Jurkat, Clone E6-1 (cell line): ENCODE measurements at regions not wholly inside any gene's neighbourhood (a gene's known extent, or its start where the extent isn't known, plus 50 kb on each side); places are given as distances from the start of the nearest gene placed in this dataset.
"Not testable (repeated sequence)": the region's sequence is repeated elsewhere in the genome, so short reads cannot be mapped to it uniquely, and the experiment has no call there.

Experiments
- DNase-seq: peaks from one replicate; pipeline ENCODE4 v3.0.0-alpha.2; 2011; ENCODE audit warnings: low read depth, low spot score
- H3K4me3 ChIP-seq: 2 replicates; pipeline ENCODE4 v1.5.1; 2011; ENCODE audit warnings: mild to moderate bottlenecking, low read length, control low read depth, moderate library complexity

DNA sequence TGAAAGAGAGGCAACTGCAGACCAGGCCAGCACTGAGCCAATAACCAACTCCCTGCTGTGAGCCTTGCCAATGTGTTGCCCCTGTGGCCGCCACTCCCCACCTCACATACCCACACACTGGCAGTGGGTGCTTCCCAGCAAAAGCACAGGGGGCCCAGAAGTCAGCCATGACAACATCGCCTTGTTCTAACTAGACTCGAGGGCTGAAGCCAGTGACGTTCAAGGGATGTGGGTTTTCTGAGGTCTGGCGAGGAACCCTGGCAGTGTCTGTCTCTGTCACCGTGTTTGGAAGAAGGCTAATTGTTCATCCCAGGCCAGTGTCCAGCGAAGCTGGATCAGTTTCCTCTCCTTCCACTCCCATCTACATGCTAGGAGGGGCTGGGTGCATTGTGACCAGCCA lies 311.8 kb upstream of the AMIGO2 start:
- DNase-seq = peak; percentile 32
- no peak overlapping the region for H3K4me3 ChIP-seq

DNA sequence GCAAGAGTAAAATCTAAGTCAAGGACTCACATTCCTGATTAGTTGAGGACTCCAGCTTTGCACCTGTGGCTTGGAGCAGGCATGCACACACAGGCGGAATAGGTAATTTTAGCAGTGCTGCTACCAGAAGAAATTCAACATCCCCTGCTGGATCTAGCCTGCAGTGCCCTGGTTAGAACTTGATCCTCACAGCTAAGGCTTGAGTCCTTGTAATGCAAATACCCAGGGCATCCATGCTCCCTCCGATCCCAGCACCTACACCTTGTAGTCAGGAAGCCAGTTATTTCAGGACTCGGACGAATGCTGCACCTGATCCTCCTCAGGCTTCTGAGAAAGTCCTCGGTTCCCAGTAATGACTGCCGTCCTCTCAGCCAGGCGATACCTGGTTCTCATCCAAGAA lies 309.0 kb upstream of the AMIGO2 start:
- no peak for DNase-seq
- H3K4me3 ChIP-seq = no peak overlapping the region

DNA sequence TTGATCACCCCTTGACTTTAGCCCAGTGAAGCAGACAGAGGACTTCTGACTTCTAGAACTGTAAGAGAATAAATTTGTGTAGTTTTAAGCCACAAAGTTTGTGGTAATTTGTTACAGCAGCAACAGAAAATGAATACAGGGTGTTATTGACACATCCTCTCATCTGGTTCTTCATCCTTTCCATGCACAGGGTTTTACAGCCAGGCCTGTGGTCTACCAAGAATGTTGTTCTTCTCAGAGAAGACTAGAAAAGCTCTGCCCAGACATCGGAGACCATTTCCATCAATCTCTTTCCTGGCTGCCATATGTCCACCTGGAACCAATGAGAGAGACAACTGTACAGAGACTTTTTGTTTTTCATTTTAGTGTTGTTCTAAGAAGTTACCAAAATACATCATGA lies 308.2 kb upstream of the AMIGO2 start:
- no peak overlapping the region for H3K4me3 ChIP-seq
- no peak for DNase-seq

DNA sequence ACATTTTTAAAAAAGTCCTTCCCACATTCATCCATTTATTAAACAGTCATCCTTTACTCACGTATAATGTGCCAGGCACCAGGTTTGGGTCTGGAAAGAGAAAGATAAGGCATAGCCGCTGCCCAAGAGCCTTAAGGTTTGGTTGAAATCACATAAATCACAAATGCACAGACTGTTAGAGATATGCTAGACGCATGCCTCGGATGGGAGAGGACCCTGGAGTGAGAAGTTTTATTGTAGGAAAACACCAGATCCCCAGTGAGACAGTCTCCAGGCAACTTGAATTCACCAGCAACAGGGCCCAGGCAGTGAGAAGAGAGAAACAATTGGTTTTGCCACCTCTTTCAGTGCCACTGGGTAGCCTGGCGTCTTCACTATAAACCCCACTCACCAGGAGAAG lies 305.9 kb upstream of the AMIGO2 start:
- no peak for DNase-seq
- no peak overlapping the region for H3K4me3 ChIP-seq

DNA sequence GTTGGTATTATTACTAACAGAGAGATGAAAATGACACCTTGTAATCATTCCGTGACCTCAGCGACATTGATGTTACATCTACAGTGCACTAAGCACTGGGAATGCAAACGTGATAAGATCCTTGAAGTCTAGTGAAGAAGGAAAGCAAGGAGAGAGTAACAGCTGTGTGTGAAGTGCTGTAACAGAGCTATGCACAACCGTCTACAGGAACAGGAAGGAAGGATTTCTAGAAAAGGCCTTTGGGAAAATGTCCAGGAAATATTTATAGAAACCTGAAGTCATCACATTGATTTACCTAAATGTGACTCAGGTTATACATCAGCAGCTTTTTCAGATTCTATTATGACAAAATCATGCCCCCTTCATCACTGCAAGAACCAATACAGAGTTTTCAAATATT lies 304.2 kb upstream of the AMIGO2 start:
- no peak overlapping the region for H3K4me3 ChIP-seq
- DNase-seq = no peak

DNA sequence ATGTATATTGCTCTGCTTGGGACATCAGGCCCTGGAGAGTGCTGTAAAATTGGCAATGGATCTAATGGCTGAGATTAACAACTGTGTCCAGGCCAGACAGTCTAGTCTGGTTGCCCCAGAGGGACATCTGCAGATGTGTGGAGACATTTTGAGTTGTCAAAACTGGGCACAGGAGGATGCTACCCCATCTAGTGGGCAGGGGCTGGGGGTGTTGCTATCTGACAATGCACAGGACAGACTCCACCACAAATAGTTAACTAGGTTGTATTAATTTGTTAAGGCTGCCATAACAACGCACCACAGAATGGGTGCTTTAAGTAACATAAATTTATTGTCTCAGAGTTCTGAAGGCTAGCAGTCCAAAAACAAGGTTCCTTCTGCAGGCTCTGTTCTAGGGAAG lies 302.5 kb upstream of the AMIGO2 start:
- no peak overlapping the region for H3K4me3 ChIP-seq
- no peak for DNase-seq

DNA sequence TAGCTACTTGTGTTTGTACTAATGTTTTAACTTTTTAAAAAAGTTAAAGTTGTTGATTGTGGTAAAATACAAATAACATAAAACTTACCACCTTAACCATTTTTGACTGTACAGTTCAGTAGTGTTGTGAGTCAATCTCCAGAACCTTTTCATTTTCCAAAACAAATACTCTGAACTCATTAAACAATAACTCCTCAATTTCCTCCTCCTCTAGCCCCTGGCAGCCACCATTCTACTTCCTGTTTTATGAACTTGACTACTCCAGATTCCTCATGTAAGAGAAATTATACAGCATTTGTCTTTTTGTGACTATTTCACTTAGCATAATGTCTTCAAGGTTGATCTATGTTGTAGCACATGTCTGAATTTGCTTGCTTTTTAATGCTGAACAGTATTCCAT lies 299.1 kb upstream of the AMIGO2 start:
- no peak for DNase-seq
- H3K4me3 ChIP-seq = no peak overlapping the region

DNA sequence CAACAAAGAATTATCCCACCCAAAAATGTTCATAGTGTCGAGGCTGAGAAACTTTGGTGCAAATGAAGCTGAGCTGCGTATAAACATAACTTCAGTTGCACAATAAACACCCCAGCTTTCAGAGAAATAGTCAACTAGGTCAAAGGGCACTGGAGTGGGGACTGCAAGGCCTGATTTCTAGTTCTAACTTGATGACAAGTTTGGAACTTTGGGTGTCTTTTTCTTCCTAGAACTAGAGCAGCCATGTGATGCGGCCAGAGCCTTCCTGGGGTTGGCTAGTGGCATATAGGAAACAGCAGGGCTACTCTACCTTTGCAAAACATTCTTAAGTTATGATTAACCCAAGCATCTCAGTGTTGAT lies 298.4 kb upstream of the AMIGO2 start:
- no peak for DNase-seq

DNA sequence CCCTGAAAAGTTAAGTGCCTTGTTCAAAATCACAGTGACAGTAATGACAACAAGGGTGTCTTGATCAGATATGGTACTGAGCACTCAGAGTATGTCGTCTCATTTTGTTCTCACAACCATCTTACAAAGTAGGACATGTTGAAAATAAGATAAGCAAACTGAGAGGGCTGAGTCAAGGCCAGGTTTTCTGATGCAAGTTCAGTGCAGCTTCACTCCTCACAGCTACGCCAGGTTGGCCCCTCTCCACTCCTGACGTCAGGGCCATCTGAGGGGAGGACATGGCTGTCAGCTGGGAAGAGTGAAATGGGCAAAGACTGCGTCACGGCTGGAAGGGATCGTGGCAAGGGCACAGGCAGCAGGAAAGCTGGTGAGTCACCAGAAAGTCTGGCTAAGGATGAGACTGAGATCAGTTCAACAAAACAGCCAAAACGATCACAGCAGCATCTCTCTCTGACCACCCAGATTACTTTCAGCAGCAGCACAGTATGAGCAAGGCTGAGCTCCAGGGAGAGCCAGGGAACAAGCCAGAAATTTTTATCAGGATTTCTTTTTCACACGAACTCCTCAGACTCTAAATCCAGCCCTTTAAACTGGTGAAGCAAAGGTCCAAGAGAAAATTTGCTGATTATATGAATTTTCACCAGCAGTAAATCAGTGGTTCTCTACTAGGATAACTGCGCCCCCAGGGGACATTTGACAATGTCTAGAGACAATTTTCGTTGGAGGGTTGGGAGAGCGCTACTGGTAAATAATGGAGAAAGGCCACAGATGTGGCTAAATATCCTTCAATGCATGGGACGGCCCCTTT lies 297.9 kb upstream of the AMIGO2 start:
- no peak for DNase-seq
- no peak overlapping the region for H3K4me3 ChIP-seq

More for the DNA sequence above, 298.4 kb upstream of the AMIGO2 start:
- H3K4me3 ChIP-seq = no peak overlapping the region

DNA sequence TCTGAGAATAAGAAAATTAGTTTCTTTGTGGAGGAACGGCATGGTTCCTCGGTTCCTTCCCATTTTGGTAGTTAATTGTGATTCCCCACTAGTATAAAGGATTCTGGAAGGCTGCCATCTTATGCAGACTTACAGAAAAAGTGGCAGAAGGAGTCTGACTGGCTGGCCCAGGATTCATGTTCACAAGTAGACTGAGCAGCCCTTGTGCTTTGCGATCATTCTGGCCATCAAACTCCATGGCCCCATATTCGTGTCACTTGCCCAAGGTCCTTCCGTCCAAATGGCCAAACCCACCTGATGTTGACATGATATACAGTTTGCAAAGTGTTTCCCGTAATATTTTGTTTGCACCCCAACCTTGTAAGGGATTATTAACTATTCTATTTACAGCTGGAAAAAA lies 297.2 kb upstream of the AMIGO2 start:
- DNase-seq = no peak
- H3K4me3 ChIP-seq = no peak overlapping the region

DNA sequence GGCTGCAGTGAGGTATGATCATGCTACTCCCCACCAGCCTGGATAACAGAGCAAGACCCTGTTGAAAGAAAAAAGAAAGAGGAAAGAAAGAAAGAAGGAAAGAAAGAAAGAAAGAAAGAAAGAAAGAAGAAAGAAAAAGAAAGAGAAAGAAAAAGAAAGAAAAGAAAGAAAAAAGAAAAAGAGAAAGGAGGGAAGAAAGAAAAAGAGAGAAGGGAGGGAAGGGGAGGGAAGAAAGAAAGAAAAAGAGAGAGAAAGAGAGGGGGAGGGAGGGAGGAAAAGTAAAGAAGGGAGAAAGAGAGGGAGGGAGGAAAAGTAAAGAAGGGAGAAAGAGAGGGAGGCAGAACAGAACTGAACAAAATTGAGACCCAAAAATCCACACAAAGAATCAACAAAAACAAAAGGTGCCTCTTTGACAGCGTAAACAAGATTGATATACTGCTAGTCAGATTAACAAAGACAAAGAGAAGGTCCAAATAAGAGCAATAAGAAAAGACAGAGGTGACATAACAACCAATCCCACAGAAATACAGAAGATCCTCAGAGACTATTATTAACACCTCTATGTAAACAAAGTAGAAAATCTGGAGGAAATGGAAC lies 293.9 kb upstream of the AMIGO2 start:
- H3K4me3 ChIP-seq = no peak overlapping the region
- DNase-seq = no peak

DNA sequence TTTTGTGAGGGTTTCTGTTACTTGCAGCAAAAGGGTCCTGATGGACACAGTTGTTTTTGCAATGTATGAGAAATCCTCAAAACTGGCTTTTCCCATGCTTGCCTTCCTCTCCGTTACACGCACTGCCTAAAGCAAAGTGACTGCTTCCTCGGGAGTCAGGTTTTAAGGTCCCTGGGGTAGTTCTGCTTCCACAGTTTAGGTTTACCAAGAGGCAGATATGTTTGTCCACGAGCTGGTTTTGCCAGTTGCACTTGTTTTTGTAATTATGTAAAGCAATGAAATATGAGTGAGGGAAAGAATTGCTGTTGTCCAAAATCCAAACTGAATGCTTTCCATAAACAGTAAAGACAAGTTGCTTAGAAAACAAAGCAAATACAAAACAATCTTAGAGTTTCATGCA lies 290.7 kb upstream of the AMIGO2 start:
- H3K4me3 ChIP-seq = no peak overlapping the region
- no peak for DNase-seq

DNA sequence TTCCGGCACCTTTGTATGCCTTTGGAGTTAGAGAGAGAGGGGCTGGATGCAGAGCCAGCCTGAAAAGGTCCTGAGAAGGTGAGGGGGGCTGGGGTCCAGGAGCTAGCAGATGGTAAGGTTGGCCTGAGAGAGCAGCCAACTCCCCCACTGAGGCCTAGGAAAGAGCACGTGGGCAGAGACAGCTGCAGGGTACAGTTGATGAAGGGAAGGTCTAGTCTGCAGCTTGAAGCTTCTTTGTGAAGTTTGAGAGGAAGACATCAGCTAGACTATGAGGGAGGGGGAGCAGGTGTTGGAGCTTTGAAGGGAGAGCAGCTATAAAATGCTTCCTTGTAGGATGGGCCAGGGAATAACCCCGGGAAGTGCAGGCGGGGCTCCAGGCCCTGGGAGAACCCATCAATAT lies 289.3 kb upstream of the AMIGO2 start:
- no peak overlapping the region for H3K4me3 ChIP-seq

DNA sequence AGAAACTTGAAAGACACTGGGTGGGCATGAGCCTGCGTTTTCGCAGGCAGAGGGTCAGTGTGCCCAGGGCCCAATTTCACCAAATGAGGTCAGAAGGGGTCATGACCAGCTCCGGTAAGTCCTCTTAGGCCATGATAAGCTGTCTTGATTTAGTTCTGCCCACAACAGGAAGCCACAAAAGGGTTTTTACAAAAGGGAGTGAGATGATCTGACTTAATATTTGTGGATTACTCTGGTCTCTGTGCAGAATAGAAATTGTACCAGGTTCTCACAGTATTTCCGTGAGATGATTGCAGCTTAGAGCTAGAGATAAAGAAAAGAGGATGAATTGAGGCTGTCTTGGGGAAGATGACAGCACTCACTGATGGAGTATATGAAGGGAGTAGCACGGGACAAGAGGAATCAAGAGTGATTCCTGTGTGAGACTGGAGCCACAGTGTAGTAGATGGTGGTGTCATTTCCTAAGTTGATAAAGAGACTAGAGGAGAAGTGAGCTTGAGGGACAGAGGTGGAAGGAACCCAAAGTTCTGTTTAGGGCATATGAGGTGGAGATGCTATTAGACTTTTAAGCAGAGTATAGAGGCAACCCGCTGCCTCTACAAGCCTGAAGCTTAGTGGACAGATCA lies 288.3 kb upstream of the AMIGO2 start:
- no peak for DNase-seq
- no peak overlapping the region for H3K4me3 ChIP-seq

More for the DNA sequence above, 289.3 kb upstream of the AMIGO2 start:
- no peak for DNase-seq

DNA sequence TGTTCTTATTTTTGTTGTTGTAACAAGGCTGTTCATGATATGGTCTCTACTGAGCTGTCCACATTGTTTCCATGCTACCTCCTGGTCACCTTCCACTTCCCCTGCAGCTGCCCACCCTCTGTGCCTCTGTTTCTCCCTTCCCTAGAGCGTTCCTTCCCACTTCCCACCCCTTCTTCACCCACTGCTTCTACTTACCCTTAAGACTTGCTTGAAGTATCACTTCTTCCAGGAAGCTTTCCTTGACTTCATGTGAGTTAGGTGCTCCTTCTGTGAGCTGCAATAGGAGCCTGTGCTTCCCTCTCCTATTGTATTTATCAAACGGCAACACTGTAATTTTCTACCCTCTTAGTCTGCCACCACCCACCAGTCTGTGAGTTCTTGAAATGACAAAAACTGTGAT lies 286.8 kb upstream of the AMIGO2 start:
- no peak overlapping the region for H3K4me3 ChIP-seq
- no peak for DNase-seq

DNA sequence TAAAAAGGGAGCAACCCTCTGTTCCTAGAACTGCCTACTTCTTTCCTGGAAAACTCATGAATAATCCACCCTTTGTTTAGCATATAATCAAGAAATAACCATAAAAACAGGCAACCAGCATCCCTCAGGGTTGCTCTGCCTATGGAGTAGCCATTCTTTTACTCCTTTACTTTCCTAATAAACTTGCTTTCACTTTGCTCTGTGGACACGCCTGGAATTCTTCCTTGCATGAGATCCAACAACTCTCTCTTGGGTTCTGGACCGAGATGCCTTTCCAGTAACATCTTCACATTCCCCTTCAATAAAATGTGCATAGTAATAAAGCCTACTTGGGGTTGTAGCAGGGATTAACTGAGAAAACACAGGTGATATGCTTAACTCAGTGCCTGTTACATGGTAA lies 286.4 kb upstream of the AMIGO2 start:
- no peak overlapping the region for H3K4me3 ChIP-seq
- DNase-seq = no peak

DNA sequence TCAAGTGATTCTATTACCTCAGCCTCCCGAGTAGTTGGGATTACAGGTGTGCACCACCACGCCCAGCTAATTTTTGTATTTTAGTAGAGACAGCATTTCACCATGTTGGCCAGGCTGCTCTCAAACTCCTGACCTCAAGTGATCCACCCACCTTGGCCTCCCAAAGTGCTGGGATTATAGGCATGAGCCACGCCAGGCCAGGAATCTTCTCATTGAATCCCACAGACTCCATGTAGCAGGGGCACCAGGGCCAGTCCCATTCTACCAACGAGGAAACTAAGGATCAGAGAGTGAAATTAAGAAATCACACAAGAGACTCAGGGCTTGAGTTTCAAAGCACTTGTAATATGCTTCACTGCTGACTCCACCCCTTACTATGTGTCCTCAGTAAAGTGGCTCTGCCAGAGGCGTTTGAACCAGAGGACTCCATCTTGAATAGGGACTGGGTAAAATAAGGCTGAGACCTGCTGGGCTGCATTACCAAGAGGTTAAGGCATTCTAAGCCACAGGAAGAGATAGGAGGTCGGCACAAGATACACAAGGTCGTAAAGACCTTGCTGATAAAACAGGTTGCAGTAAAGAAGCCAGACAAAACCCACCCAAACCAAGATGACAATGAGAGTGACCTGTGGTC lies 285.8 kb upstream of the AMIGO2 start:
- not testable (repeated sequence) for H3K4me3 ChIP-seq, DNase-seq

DNA sequence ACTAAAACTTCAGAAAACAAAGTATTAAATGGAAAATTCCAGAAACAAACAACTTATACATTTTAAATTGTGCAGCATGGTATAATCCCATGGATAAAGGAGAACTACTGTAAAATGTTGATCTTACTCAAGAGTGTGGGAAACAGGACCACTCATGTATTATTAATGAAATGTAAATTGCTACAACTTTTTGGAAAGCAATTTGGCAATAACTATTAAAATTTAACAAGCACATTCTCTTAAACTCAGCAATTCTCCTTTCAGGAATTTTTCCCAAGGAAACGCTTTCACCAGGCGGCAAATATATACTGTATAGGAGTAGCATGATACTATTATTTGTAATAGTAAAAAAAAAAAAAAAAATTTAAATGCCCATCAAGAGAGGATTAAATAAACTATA lies 284.5 kb upstream of the AMIGO2 start:
- no peak overlapping the region for H3K4me3 ChIP-seq
- DNase-seq = no peak

DNA sequence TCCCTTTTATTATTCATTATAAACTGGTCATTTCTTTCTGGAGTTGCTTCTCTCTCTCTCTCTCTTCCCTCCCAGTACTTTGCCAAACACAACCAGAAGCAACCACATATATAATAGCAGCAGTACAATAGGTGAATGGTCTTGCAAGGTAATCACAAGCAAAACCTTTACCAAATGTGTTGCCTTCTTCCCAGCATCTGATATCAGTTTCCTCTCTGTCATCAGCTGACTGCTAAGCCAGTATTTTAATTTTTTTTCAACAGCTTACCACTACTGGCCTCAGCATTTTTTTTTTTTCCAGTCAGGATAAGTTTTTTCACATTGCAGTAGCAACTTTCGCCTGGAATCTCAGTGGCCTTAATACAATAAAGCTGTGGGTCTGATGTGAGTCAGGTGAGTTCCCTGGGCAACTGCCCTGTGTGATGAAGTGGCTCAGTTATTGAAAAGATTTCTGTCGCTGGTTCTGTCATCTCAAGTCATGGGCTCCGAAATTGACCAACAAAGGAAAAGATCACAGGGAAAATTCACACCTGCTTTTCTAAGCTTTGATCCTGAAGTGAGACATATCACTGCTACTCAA lies 282.5 kb upstream of the AMIGO2 start:
- no peak for DNase-seq
- no peak overlapping the region for H3K4me3 ChIP-seq
